ENCODE measurements at regions not wholly inside any gene's neighbourhood (a gene's known extent, or its start where the extent isn't known, plus 50 kb on each side); places are given as distances from the start of the nearest gene placed in this dataset.
"Not testable (repeated sequence)": the region's sequence is repeated elsewhere in the genome, so short reads cannot be mapped to it uniquely, and the experiment has no call there.

- H3K4me2 ChIP-seq (ENCODE audit: low read length) = no peak overlapping the region
- no peak overlapping the region for H3K4me3 ChIP-seq (ENCODE audit: low read length)
- TF ChIP-seq CTCF (IDR thresholded peaks at IDR 0.05; ENCODE audit: low read depth, low read length) = peak; percentile 29; the same call in 1 of the 2 replicates
- TF ChIP-seq EZH2phosphoT487 (IDR thresholded peaks at IDR 0.05; ENCODE audit: low read depth) = no peak
- no peaks in the 10 kb centered on the region for H3K36me3 ChIP-seq (replicated peaks; ENCODE audit: low read depth, low read length)
- H3K4me1 ChIP-seq (ENCODE audit: low read length) = no peaks in the 10 kb centered on the region
- no peaks in the 10 kb centered on the region for H3K79me2 ChIP-seq (ENCODE audit: low read length)
- no peak overlapping the region for H3K9ac ChIP-seq (ENCODE audit: low read length)
- no peak overlapping the region for H3K27ac ChIP-seq (ENCODE audit: low read length)
- no peaks in the 10 kb centered on the region for H3K27me3 ChIP-seq (ENCODE audit: low read depth, low read length)
- H2AFZ ChIP-seq (ENCODE audit: low read depth, low read length) = no peak overlapping the region
- H4K20me1 ChIP-seq (ENCODE audit: insufficient read depth, low read length) = no peaks in the 10 kb centered on the region
- no peaks in the 10 kb centered on the region for H3K9me3 ChIP-seq (ENCODE audit: insufficient read depth, low read length)
Observed at GRCh38 chr18:73352546-73352945, 484.8 kb upstream of the NETO1 start.

GRCh38 chr18:73340135-73340977 is 472.6 kb upstream of the NETO1 start:
- Histone ChIP-seq H3K36me3 (replicated peaks; ENCODE audit: low read depth, low read length) (no peaks in the 10 kb centered on the region), H3K4me1 (ENCODE audit: low read length) (peaks cover 28% of the 10 kb centered on the region), H3K79me2 (ENCODE audit: low read length) (no peaks in the 10 kb centered on the region), H3K27ac (ENCODE audit: low read length) (peak overlapping the region; percentile 71), H4K20me1 (ENCODE audit: insufficient read depth, low read length) (no peaks in the 10 kb centered on the region), H3K9me3 (ENCODE audit: insufficient read depth, low read length) (no peaks in the 10 kb centered on the region), H3K27me3 (ENCODE audit: low read depth, low read length) (no peaks in the 10 kb centered on the region), H3K4me3 (ENCODE audit: low read length) (peak overlapping the region; percentile 64), H3K4me2 (ENCODE audit: low read length) (peak overlapping the region; percentile 70), H2AFZ (ENCODE audit: low read depth, low read length) (peak overlapping the region; percentile 81), H3K9ac (ENCODE audit: low read length) (peak overlapping the region; percentile 28)
- no peak for TF ChIP-seq EZH2phosphoT487 (IDR thresholded peaks at IDR 0.05; ENCODE audit: low read depth)
- no peak for TF ChIP-seq CTCF (IDR thresholded peaks at IDR 0.05; ENCODE audit: low read depth, low read length)

- H3K27ac ChIP-seq (ENCODE audit: low read length) = no peak overlapping the region
- H3K4me2 ChIP-seq (ENCODE audit: low read length) = no peak overlapping the region
- no peak overlapping the region for H3K9ac ChIP-seq (ENCODE audit: low read length)
- H3K79me2 ChIP-seq (ENCODE audit: low read length) = no peaks in the 10 kb centered on the region
- no peaks in the 10 kb centered on the region for H3K9me3 ChIP-seq (ENCODE audit: insufficient read depth, low read length)
- no peaks in the 10 kb centered on the region for H4K20me1 ChIP-seq (ENCODE audit: insufficient read depth, low read length)
- TF ChIP-seq EZH2phosphoT487 (IDR thresholded peaks at IDR 0.05; ENCODE audit: low read depth) (no peak), CTCF (IDR thresholded peaks at IDR 0.05; ENCODE audit: low read depth, low read length) (no peak)
- no peak overlapping the region for H3K4me3 ChIP-seq (ENCODE audit: low read length)
- H3K36me3 ChIP-seq (replicated peaks; ENCODE audit: low read depth, low read length) = no peaks in the 10 kb centered on the region
- H3K27me3 ChIP-seq (ENCODE audit: low read depth, low read length) = no peaks in the 10 kb centered on the region
- H2AFZ ChIP-seq (ENCODE audit: low read depth, low read length) = no peak overlapping the region
- no peaks in the 10 kb centered on the region for H3K4me1 ChIP-seq (ENCODE audit: low read length)
Observed at GRCh38 chr18:73331212-73331772, 463.5 kb upstream of the NETO1 start.

GRCh38 chr18:73330106-73330505 is 462.3 kb upstream of the NETO1 start:
- H3K36me3 ChIP-seq (replicated peaks; ENCODE audit: low read depth, low read length); H3K27ac ChIP-seq (ENCODE audit: low read length); H3K9me3 ChIP-seq (ENCODE audit: insufficient read depth, low read length); H4K20me1 ChIP-seq (ENCODE audit: insufficient read depth, low read length); H3K27me3 ChIP-seq (ENCODE audit: low read depth, low read length); H3K4me2 ChIP-seq (ENCODE audit: low read length); H3K79me2 ChIP-seq (ENCODE audit: low read length); H3K9ac ChIP-seq (ENCODE audit: low read length); H3K4me1 ChIP-seq (ENCODE audit: low read length); H2AFZ ChIP-seq (ENCODE audit: low read depth, low read length); H3K4me3 ChIP-seq (ENCODE audit: low read length): not testable (repeated sequence)

GRCh38 chr18:73324187-73324831 is 456.5 kb upstream of the NETO1 start:
- H3K27me3 ChIP-seq (ENCODE audit: low read depth, low read length); H3K4me1 ChIP-seq (ENCODE audit: low read length); H3K9me3 ChIP-seq (ENCODE audit: insufficient read depth, low read length); H4K20me1 ChIP-seq (ENCODE audit: insufficient read depth, low read length); H3K36me3 ChIP-seq (replicated peaks; ENCODE audit: low read depth, low read length); H3K4me2 ChIP-seq (ENCODE audit: low read length); H3K27ac ChIP-seq (ENCODE audit: low read length); H3K4me3 ChIP-seq (ENCODE audit: low read length); H3K9ac ChIP-seq (ENCODE audit: low read length); H2AFZ ChIP-seq (ENCODE audit: low read depth, low read length); H3K79me2 ChIP-seq (ENCODE audit: low read length): not testable (repeated sequence)

Measured in OCI-LY3 (cell line).